SKM-1 (cell line): ENCODE measurements at regions not wholly inside any gene's neighbourhood (a gene's known extent, or its start where the extent isn't known, plus 50 kb on each side); places are given as distances from the start of the nearest gene placed in this dataset.

Experiments
- DNase-seq: peaks from one replicate; lab custom pipeline; 2025; ENCODE audit not compliant: unreplicated experiment; lab: John Stamatoyannopoulos, UW

DNA sequence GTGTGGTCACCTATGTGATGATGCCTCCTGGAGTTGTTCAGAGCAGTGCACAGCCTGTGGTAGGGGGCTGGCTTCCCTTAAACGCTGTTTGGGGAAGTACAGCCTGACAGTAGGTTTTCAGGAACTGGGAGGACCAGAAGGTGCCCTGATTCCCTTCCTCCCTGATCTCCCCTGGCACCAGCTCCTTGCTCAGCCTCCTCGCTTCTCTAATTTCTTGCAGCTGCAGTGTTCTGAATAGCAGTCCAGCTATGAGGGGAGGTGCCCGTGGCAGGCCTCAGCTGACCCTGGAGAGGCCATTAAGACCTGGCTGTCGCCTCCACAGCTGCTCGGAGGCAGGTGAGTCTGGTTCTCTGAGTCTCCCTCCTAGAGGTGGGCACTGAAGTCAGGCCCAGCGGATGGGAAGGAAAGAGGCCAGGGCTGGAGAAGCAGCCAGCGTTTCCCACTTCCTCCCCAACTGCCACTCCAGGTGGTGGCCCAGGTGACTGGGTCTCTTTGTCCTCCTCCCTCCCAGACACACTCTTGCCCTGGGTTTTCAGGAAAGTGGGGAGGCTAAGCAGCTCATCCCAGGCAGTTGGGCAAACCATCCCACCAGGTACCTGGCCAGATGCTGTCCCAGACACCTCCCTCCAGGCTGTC lies 52.0 kb upstream of the RPL11 start:
- DNase-seq = no peak

DNA sequence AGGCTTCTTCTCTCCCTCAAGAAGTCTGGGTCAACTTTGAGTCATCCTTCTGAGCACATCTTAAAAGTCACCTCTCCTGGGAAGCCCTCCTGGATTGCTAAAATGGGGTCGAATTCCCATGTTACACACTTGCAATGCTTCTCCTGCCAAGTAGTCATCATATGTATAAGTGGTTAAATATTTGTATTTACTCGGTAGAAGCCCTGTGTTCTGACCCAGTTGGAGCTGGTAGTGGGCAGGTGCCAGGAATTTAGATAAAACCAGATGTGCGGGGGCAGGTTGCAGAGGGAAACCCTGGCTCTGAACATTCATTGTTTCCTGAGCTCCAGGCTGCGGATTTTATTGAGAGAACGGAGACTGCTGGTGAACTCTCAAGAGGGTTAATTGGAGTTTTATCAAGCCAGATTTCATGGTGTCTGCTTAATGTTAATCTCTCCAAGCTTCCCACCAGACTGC lies 52.8 kb upstream of the RPL11 start:
- DNase-seq = no peak

DNA sequence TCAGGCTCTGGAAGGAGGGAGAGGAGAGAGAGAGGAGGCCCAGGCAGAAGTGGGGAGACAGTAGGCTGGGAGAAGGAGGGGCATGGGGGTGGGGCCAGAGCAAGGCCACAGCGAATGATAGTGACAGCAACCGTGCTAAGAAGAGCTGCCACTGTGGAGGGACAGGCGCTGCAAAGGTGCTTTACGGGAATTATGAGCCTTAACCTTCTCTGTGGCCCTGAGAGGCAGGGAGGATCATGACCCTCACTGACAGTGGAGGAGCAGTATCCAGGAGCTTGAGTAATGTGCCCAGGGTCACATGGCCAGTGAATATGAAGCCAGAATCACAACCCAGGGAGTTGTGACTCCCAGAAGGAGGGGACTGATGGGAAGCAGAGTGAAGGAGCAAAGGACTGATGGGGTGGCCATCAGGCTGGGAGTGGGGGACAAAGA lies 53.4 kb upstream of the RPL11 start:
- DNase-seq = no peak

- DNase-seq = no peak
Observed at GRCh38 chr1:23636009-23636408, 55.6 kb upstream of the RPL11 start.

DNA sequence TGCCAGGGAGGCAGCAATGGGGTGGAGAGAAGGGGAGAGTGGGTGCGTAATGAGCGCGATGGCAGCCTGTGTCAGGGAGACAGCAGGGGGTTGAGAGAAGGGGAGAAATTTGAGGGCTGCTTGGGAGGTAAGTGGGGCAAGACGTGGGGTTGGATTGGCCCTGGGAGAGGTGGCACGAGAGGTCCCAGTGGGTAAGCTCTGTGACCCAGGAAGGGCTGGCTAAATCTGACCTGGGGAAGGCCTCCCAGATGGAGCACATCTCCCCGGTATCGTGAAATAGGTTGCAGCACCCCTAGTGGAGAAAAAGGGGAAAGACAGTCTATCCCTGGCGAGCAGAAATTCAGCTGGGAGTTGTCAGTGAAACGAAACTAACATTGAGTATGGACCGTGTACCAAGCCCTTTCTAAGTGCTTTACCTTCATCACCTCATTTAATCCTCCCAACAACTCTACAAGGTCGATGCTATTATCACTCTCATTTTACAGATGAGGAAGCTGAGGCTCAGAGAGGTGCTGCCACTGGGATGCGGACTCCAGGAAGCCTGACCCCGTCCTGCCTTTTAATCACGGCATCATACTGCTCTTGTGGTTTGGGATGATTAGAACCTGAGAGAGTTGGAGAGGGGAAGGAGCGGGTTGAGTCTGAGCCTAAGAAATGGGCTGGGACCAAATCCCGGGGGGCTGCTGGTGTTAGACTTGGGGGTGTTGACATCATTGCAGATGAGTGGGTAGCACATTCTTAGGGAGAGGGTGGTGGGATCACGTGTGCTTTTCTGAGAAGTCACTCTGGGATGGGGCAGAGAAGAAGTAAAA lies 56.6 kb upstream of the RPL11 start:
- peak; percentile 8 for DNase-seq

DNA sequence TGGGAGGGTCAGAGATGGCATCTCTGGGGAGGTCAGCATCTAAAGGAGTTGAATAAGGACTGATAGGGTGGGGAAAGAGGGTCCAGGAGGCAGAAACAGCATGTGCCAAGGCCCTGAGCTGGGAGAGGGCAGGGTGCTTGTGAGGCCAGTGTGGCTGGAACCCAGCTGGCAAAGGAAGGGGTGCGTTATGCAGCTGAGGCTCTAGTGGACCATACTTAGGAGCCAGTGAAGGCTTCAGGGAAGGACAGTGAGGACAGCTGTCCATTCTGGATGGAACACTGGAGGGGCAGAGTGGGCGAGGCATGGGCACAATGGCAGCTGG lies 57.1 kb upstream of the RPL11 start:
- DNase-seq = no peak

- no peak for DNase-seq
Observed at GRCh38 chr1:23632479-23633160, 59.0 kb upstream of the RPL11 start.

DNA sequence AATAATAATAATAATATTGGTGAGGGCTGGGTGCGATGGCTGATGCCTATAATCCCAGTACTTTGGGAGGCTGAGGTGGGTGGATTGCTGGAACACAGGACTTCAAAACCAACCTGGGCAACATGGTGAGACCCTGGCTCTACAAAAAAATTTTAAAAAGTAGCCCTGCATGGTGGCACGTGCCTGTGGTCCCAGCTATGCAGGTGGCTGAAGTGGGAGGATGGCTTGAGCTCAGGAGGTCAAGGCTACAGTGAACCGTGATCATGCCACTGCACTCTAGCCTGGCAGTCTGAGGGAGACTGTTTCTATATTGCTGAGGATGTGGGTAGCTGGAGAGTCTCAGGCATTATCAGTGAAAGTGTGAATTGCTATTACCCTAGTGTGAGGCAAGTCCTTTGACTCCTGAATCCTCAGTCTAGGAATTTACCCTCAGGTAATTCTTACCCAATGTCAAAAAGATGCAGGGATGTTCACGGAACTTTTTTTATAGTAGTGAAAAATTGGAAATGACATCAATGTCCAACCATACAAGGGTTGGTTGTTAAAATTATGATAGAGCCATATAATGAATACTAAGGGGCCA lies 61.8 kb upstream of the RPL11 start:
- DNase-seq = no peak

DNA sequence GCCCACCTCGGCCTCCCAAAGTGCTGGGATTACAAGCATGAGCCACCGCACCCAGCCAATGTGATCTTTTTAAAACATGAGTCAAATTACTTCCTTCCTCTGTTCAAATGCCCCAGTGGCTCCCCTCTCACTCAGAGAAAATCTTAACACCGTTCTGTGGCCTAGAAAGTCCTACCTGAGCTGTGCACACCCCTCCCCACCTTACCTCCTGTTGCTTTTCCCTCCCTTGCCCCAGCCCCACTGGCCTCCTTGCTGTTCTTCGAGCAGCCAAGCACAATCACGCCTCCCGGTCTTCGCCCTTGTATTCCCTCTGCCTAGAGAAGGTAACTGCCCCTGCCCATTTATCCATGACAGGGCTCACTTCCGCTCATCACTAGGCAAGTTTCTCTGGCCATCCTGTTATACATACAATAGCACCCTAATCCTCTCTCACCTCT lies 62.6 kb upstream of the RPL11 start:
- no peak for DNase-seq

GRCh38 chr1:23627069-23627735 lies 64.4 kb upstream of the RPL11 start:
- DNase-seq = no peak

GRCh38 chr1:23625929-23626535 lies 65.6 kb upstream of the RPL11 start:
- no peak for DNase-seq

- DNase-seq = no peak
Observed at GRCh38 chr1:23625459-23625858, 66.1 kb upstream of the RPL11 start.

GRCh38 chr1:23624440-23624839 lies 65.1 kb upstream of the ID3 start:
- DNase-seq = no peak

DNA sequence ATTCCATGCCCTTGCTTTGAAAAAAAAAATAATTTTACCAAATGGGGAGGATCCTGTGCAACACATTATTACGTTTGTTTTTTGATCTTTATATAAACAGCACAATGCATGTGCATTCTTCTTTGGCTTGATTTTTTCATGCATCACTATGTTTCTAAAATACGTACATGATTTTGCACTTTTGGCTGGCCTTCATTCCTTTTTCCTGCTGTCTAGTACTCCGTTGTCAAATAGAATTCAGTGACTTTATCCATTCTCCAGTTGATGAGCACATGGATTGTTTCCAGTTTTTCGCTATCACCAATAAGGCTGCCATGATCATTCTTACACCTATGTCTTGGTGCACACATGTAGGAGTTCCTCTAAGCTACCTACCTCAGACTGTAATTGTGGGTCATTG lies 63.0 kb upstream of the ID3 start:
- DNase-seq = no peak

- DNase-seq = no peak
Observed at GRCh38 chr1:23620605-23621004, 61.3 kb upstream of the ID3 start.

DNA sequence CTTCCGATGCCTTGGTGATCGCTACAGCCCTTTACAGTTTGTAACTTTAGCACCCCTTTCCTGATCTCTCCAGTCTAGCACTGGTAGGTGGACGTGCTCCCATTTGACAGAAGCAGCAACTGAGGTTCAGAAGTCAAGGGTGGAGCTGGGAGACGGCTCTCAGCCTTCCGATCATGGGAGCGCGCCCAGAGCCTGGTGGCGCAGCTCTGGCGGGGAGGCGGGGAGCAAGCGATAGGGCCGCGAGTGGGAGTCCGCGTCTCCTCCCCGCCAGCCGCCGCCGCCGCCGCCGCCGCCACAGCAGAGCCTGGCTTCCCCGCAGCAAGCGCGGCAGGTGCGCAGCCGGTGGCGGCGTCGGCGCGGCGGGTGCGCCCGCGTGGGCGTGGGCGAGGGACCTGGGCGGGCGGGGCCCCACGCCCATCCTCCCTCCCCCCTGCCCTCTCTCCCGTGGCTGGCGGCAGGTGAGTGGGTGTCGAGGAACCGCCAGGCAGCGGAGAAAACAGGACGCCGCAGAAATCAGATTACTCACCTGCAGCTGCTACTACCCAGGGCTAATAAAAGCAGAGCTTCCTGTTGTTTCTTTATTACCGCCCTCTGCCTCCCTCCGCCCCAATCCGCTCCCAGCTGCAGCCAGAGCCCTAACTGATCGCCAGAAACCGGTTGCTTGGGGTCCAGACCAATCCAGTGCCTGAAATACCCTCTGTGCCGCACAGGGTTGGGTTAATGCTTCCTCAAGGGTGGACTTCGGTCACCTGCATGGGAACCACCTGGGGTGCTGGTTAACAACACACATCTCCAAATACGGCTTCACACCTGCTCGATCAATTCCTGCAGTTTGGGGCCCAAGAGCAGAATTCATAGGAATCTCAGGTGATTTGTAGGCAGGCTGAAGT lies 60.2 kb upstream of the ID3 start:
- DNase-seq = no peak

DNA sequence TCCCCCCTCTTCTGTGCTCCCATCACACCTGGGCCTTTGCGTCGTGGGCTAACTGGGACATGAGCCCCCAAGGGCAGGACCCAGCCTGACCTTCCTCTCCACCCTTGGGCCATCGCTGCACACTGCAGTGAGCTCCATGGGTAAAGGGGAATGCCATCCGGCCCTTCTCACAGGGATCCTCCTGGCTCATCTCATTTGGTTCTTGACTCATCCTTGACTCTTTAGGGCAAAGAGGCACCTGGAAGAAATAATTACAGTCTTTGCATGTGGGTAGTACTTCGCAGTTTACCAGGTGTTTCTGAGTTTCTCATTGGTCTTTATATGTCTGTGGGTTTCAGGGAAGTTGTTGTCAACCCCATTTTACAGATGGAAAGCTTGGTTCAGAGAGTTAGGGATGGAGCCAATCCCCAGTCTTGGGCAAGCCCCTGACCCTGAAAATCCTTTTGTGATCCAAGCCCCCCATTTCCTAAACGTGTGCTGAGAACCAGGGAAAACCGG lies 59.3 kb upstream of the ID3 start:
- DNase-seq = no peak

DNA sequence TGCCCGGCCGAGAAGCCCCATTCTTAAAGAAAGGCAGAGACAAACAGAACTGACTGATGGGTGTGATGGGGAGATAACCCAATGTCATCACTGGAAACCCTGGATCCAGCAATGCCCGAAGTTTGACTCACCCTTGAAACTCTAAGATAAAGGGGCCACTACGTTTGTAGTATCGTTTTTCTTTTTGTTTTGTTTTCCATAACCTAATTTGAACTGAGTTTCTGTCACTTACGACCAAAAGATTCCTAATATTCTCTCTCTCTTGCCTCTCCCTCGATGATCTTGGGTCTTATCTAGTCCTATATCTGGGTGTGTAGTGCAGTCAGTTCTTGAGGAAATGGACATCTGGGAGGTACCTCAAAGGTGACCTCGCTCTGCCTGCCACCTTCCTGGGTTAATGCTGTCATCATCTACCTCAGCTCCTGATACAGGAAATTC lies 57.8 kb upstream of the ID3 start:
- no peak for DNase-seq

DNA sequence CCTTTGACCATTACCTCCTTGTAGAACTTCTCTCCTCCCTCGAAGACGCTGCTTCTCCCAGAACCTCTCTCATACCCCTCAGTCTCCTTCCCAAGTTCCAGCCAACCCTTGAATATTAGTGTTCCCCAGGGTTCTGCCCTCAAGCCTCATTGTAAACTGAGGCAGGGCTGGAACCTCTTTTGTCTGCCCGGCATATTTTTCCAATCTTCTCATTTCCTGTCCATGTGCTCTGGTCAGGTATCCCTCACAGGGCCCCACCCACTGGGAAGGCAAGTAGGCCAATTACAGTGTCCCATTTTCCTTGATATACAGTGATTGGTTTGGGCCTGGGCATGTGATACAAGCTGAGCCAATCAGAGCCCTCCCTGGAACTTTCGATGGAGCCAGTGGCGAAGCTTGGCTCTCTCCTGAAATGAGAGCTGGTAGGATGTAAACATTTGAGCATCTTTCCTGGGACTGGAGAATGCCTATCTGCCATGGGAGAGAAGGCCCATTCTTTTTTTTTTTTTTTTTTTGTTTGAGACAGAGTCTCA lies 57.1 kb upstream of the ID3 start:
- no peak for DNase-seq
